Keratinocyte (primary cell): ENCODE measurements at regions not wholly inside any gene's neighbourhood (a gene's known extent, or its start where the extent isn't known, plus 50 kb on each side); places are given as distances from the start of the nearest gene placed in this dataset.

Source experiments
- DNase-seq: peaks from one replicate; pipeline ENCODE4 v3.0.0-alpha.2; 2011; ENCODE audit warnings: low read depth, missing footprints, low spot score
- FAIRE-seq: peaks from 2 replicates; lab custom pipeline; 2011; peaks lifted over from hg19 to GRCh38; lab: Jason Lieb, UNC
- H2AFZ ChIP-seq: 2 replicates; pipeline ENCODE4 v1.6.0; 2012; ENCODE audit warnings: low read length, control low read depth, inconsistent platforms; ENCODE audit not compliant: control insufficient read depth
- H3K27ac ChIP-seq: 2 replicates; pipeline ENCODE4 v1.5.1; 2011; ENCODE audit warnings: low read length; ENCODE audit not compliant: control insufficient read depth, insufficient read depth
- H3K27me3 ChIP-seq: 3 replicates; pipeline ENCODE4 v1.6.0; 2011; ENCODE audit warnings: low read length; ENCODE audit not compliant: control insufficient read depth, insufficient read depth; ENCODE audit errors: extremely low read depth
- H3K36me3 ChIP-seq, 2 experiments: 2 replicates in 1 of 2; 3 replicates in 1 of 2; pipeline ENCODE4 v1.5.1; 2011; ENCODE audit warnings: low read length in 2 of 2, mild to moderate bottlenecking in 1 of 2; ENCODE audit not compliant: control insufficient read depth in 2 of 2, insufficient read depth in 2 of 2; ENCODE audit errors: extremely low read depth in 1 of 2
- H3K4me1 ChIP-seq: 3 replicates; pipeline ENCODE4 v1.5.1; 2011; ENCODE audit warnings: low read length; ENCODE audit not compliant: control insufficient read depth, insufficient read depth; ENCODE audit errors: extremely low read depth
- H3K4me2 ChIP-seq: 3 replicates; pipeline ENCODE4 v1.6.0; 2011; ENCODE audit warnings: low read depth, low read length; ENCODE audit not compliant: control insufficient read depth, insufficient read depth; ENCODE audit errors: extremely low read depth
- H3K4me3 ChIP-seq, 3 experiments: fragments of 200-600 bp in 1 of 3; sonication (generic) in 1 of 3; 2 replicates in 2 of 3; 3 replicates in 1 of 3; pipeline ENCODE4 v1.5.1; 2011 to 2016; ENCODE audit warnings: low read length in 3 of 3, mild to moderate bottlenecking in 3 of 3, control low read depth in 2 of 3, inconsistent platforms in 1 of 3, low read depth in 1 of 3, mixed read lengths in 1 of 3, mixed run types in 1 of 3, moderate library complexity in 1 of 3; ENCODE audit not compliant: control insufficient read depth in 2 of 3, insufficient read depth in 2 of 3; ENCODE audit errors: extremely low read depth in 1 of 3
- H3K79me2 ChIP-seq: 2 replicates; pipeline ENCODE4 v1.6.0; 2012; ENCODE audit warnings: low read length; ENCODE audit not compliant: control insufficient read depth, insufficient read depth
- H3K9ac ChIP-seq: 3 replicates; pipeline ENCODE4 v1.6.0; 2011; ENCODE audit warnings: low read length; ENCODE audit not compliant: control insufficient read depth, insufficient read depth; ENCODE audit errors: extremely low read depth
- H3K9me1 ChIP-seq: 3 replicates; pipeline ENCODE4 v1.6.0; 2011; ENCODE audit warnings: low read length; ENCODE audit not compliant: control insufficient read depth, insufficient read depth; ENCODE audit errors: extremely low read depth
- H3K9me3 ChIP-seq: 2 replicates; pipeline ENCODE4 v1.5.1; 2012; ENCODE audit warnings: low read depth, low read length; ENCODE audit not compliant: control insufficient read depth
- H4K20me1 ChIP-seq: 3 replicates; pipeline ENCODE4 v1.6.0; 2011; ENCODE audit warnings: low read length; ENCODE audit not compliant: control insufficient read depth, insufficient read depth; ENCODE audit errors: extremely low read depth
- EZH2 ChIP-seq: IDR thresholded peaks from one replicate; pipeline ENCODE4 v1.6.1; 2012; ENCODE audit warnings: inconsistent platforms, mild to moderate bottlenecking, low read length, moderate library complexity
- dilution Hi-C: fragments of 300-500 bp; cut with MboI; formaldehyde crosslinking; loops from one replicate; pipeline ENCODE4 v1.7.0; 2020; ENCODE audit warnings: low sequenced_read_pairs; ENCODE audit not compliant: extremely low pct_ligation_motif_present
- TF ChIP-seq, protein P1 (sequence below), 3 experiments: IDR thresholded peaks in 1 of 3; conservative IDR thresholded peaks in 1 of 3; optimal IDR thresholded peaks in 1 of 3; 2 replicates in 2 of 3; 3 replicates in 1 of 3; pipeline versions ENCODE3 to v1.5.1; 2011; ENCODE audit warnings: low read length in 3 of 3, mild to moderate bottlenecking in 3 of 3, moderate library complexity in 2 of 3, control low read depth in 1 of 3, inconsistent platforms in 1 of 3; ENCODE audit not compliant: insufficient read depth in 2 of 3; ENCODE audit errors: extremely low read depth in 1 of 3

DNA sequence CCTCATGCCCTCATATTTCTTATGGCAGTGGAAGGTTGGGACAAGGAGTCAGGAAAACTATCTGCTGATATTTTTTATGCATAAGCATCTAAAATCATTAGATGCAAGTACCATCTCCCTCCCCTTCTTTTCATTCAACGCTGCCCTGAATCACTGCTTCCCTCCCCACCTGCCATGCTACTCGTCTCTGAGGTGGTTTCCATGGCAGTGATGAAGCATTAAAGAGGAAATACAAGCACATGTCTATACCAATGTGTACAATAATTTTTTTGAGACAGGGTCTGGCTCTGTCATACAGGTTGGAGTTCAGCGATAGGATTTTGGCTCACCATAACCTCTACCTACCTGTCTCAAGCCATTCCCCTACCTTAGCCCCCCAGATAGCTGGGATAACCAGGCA, 67.5 kb upstream of the SETMAR start:
- dilution Hi-C loops = no loop called here
- Histone ChIP-seq H3K36me3 (no peaks in the 10 kb centered on the region), H3K9ac (no peak overlapping the region)

DNA sequence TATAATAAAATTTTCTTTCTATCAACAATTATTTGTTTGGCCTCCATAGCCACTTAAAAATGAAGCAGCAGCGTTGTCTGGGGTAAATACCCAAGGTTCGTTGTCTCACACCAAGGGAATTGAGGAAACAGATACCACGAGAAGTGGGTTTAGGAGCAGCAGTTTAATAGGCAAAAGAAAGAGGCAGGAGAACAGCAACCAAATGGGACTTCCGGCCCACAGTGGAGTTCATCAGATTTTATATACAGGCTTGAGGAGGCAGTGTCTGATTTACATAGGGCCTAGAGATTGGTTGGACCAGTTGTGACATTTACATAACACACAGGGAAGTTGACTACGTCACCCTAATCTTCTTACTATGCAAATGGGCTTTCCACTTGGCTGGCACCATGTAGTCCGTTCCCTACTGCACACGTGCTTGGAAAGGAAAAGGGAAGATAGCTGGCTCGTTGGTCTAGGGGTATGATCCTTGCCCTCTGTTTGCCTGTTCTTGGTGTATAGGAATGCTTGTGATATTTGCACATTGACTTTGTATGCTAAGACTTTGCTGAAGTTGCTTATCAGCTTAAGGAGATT, 61.5 kb upstream of the SETMAR start:
- FAIRE-seq (no peak), DNase-seq (no peak)
- Histone ChIP-seq H2AFZ (no peak overlapping the region), H3K27me3 (no peaks in the 10 kb centered on the region), H3K9ac (no peak overlapping the region), H3K79me2 (no peaks in the 10 kb centered on the region), H4K20me1 (no peaks in the 10 kb centered on the region), H3K9me3 (peaks cover 2% of the 10 kb centered on the region), H3K4me3 (no peak overlapping the region), H3K9me1 (no peaks in the 10 kb centered on the region), H3K4me2 (no peak overlapping the region), H3K36me3 (no peaks in the 10 kb centered on the region), H3K4me1 (no peaks in the 10 kb centered on the region), H3K27ac (no peak overlapping the region)
- TF ChIP-seq, protein P1, sequence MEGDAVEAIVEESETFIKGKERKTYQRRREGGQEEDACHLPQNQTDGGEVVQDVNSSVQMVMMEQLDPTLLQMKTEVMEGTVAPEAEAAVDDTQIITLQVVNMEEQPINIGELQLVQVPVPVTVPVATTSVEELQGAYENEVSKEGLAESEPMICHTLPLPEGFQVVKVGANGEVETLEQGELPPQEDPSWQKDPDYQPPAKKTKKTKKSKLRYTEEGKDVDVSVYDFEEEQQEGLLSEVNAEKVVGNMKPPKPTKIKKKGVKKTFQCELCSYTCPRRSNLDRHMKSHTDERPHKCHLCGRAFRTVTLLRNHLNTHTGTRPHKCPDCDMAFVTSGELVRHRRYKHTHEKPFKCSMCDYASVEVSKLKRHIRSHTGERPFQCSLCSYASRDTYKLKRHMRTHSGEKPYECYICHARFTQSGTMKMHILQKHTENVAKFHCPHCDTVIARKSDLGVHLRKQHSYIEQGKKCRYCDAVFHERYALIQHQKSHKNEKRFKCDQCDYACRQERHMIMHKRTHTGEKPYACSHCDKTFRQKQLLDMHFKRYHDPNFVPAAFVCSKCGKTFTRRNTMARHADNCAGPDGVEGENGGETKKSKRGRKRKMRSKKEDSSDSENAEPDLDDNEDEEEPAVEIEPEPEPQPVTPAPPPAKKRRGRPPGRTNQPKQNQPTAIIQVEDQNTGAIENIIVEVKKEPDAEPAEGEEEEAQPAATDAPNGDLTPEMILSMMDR (optimal IDR thresholded peaks at IDR 0.05 in 1 of 3, IDR thresholded peaks at IDR 0.05 in 1 of 3, conservative IDR thresholded peaks at IDR 0.05 in 1 of 3; ENCODE audit: extremely low read depth in 1 of 3, insufficient read depth in 2 of 3, low read length in 3 of 3) = no peak
- TF ChIP-seq EZH2 = no peak
- dilution Hi-C loops = no loop called here

More for the DNA sequence above, 67.5 kb upstream of the SETMAR start:
- H2AFZ ChIP-seq = no peak overlapping the region
- DNase-seq (no peak), FAIRE-seq (no peak)
- TF ChIP-seq, protein P1 (optimal IDR thresholded peaks at IDR 0.05 in 1 of 3, IDR thresholded peaks at IDR 0.05 in 1 of 3, conservative IDR thresholded peaks at IDR 0.05 in 1 of 3; ENCODE audit: extremely low read depth in 1 of 3, insufficient read depth in 2 of 3, low read length in 3 of 3) = no peak
- no peak for TF ChIP-seq EZH2
- H3K79me2 ChIP-seq = no peaks in the 10 kb centered on the region
- H3K9me3 ChIP-seq = no peaks in the 10 kb centered on the region
- H3K4me3 ChIP-seq = no peak overlapping the region
- H3K4me2 ChIP-seq = no peak overlapping the region
- H3K4me1 ChIP-seq = no peaks in the 10 kb centered on the region
- no peaks in the 10 kb centered on the region for H4K20me1 ChIP-seq
- no peaks in the 10 kb centered on the region for H3K9me1 ChIP-seq
- H3K27ac ChIP-seq = no peak overlapping the region
- no peaks in the 10 kb centered on the region for H3K27me3 ChIP-seq
